ENCODE measurements at regions not wholly inside any gene's neighbourhood (a gene's known extent, or its start where the extent isn't known, plus 50 kb on each side); places are given as distances from the start of the nearest gene placed in this dataset.

DNA sequence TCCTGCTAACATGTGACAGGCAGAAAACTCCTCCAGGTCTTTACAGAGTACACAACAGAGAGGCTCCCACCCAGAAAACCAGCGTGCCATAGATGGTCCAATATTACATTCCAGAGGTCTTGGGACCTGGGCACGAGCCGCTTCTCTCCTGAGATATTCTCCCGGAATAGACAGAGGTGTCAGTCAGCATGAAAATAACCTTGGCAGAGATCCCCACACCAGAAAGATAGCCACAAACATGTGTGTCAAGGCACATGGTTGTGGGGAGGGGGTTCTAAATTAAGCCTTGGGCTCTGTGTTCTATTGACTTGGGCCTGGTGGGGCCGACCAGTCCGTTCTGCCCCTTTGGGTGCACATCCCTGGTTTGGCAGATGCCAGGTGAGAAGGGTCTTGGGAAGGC lies 78.4 kb downstream of the BOD1 start:
- Histone ChIP-seq H3K27me3 (no peaks in the 10 kb centered on the region), H3K4me3 (no peak overlapping the region), H3K4me1 (no peaks in the 10 kb centered on the region), H3F3A (ENCODE audit: low read depth) (no peaks in the 10 kb centered on the region), H3K4me2 (no peak overlapping the region), H3K9ac (no peak overlapping the region), H2AFZ (replicated peaks) (no peak overlapping the region), H3K9me3 (ENCODE audit: low read depth) (no peaks in the 10 kb centered on the region), H4K20me1 (ENCODE audit: low read depth) (no peaks in the 10 kb centered on the region), H3K27ac (no peak overlapping the region), H3K36me3 (no peaks in the 10 kb centered on the region), H3K79me2 (ENCODE audit: low read depth) (no peaks in the 10 kb centered on the region)
- no peak for DNase-seq (ENCODE audit: low spot score)
- Mint-ChIP-seq H3K4me3 (no peak overlapping the region), H3K9me3 (no peaks in the 10 kb centered on the region), H3K27me3 (ENCODE audit: insufficient read depth, low read depth) (peaks cover 15% of the 10 kb centered on the region), H3K36me3 (no peaks in the 10 kb centered on the region), H3K27ac (no peak overlapping the region), H3K4me1 (no peaks in the 10 kb centered on the region)
- TF ChIP-seq EZH2phosphoT487 (IDR thresholded peaks at IDR 0.05) (no peak), EZH2 (IDR thresholded peaks at IDR 0.05) (no peak)
- TF ChIP-seq, protein P1, sequence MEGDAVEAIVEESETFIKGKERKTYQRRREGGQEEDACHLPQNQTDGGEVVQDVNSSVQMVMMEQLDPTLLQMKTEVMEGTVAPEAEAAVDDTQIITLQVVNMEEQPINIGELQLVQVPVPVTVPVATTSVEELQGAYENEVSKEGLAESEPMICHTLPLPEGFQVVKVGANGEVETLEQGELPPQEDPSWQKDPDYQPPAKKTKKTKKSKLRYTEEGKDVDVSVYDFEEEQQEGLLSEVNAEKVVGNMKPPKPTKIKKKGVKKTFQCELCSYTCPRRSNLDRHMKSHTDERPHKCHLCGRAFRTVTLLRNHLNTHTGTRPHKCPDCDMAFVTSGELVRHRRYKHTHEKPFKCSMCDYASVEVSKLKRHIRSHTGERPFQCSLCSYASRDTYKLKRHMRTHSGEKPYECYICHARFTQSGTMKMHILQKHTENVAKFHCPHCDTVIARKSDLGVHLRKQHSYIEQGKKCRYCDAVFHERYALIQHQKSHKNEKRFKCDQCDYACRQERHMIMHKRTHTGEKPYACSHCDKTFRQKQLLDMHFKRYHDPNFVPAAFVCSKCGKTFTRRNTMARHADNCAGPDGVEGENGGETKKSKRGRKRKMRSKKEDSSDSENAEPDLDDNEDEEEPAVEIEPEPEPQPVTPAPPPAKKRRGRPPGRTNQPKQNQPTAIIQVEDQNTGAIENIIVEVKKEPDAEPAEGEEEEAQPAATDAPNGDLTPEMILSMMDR (IDR thresholded peaks at IDR 0.05), result no peak

DNA sequence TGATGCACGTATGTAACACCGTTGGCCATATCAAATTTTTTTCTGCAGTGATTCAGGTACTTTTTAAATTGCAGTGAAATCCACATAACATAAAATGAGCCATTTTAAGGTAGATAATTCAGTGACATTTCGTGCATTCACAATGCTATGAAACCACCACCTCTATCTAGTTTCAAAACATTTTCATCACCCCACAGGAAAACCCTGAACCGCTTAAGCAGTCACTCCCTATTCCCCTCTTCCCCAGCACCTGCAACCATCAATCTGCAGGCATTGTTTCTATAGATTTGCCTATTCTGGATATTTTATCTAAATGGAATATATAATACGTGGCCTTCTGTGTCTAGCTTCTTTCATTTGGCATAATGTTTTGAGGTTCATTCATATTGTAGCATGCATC lies 79.2 kb downstream of the BOD1 start:
- Histone ChIP-seq H2AFZ (replicated peaks) (no peak overlapping the region), H3K27ac (no peak overlapping the region), H3K9ac (no peak overlapping the region), H3F3A (ENCODE audit: low read depth) (no peaks in the 10 kb centered on the region), H3K4me2 (no peak overlapping the region), H3K27me3 (no peaks in the 10 kb centered on the region), H3K4me1 (no peaks in the 10 kb centered on the region), H4K20me1 (ENCODE audit: low read depth) (no peaks in the 10 kb centered on the region), H3K4me3 (no peak overlapping the region), H3K79me2 (ENCODE audit: low read depth) (no peaks in the 10 kb centered on the region), H3K9me3 (ENCODE audit: low read depth) (no peaks in the 10 kb centered on the region), H3K36me3 (no peaks in the 10 kb centered on the region)
- Mint-ChIP-seq H3K27me3 (ENCODE audit: insufficient read depth, low read depth) (peaks cover 15% of the 10 kb centered on the region), H3K27ac (no peak overlapping the region), H3K4me3 (no peak overlapping the region), H3K36me3 (no peaks in the 10 kb centered on the region), H3K9me3 (no peaks in the 10 kb centered on the region), H3K4me1 (no peaks in the 10 kb centered on the region)
- no peak for DNase-seq (ENCODE audit: low spot score)
- TF ChIP-seq, protein P1 (IDR thresholded peaks at IDR 0.05), result no peak
- TF ChIP-seq EZH2phosphoT487 (IDR thresholded peaks at IDR 0.05) (no peak), EZH2 (IDR thresholded peaks at IDR 0.05) (no peak)

DNA sequence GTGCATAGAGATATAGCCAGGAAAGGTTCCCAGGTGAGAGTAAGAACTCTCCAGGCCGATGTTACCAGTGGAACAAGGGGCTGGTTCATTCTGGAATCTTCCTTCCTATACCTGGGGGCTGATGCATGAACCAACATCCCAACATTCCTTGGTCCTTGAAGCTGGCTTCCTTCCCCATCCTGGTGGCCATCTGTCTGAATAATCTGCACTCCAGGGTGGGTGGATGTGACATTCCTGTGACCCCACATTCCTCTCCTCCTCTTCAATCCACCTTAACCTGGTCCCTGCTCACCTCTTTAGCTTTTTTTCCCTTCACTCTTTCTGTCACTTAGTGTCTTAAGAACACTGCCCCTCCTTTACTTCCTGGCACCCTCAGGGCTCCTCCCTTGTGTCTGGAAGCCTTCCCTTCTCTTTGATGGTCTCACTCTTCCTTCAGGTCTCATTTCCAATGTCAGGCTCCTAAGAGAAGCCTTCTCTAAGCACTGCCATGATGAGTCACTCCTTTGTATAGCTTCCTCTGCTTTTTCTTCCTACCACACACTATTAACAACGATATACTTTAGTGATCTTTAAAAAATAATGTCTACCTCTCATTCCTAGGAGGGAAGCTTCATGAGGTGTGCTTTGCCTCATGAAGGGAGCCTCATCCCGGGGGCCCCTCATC lies 80.3 kb downstream of the BOD1 start:
- H3K9me3 Mint-ChIP-seq, result no peaks in the 10 kb centered on the region
- no peak overlapping the region for H3K4me3 Mint-ChIP-seq
- H3K4me1 Mint-ChIP-seq, result no peaks in the 10 kb centered on the region
- Histone ChIP-seq H2AFZ (replicated peaks) (no peak overlapping the region), H3K4me3 (no peak overlapping the region), H3K9ac (no peak overlapping the region), H3K4me2 (no peak overlapping the region), H4K20me1 (ENCODE audit: low read depth) (no peaks in the 10 kb centered on the region), H3K27me3 (no peaks in the 10 kb centered on the region), H3K36me3 (no peaks in the 10 kb centered on the region), H3K9me3 (ENCODE audit: low read depth) (no peaks in the 10 kb centered on the region), H3K27ac (no peak overlapping the region), H3F3A (ENCODE audit: low read depth) (no peaks in the 10 kb centered on the region), H3K4me1 (no peaks in the 10 kb centered on the region), H3K79me2 (ENCODE audit: low read depth) (no peaks in the 10 kb centered on the region)
- TF ChIP-seq, protein P1 (IDR thresholded peaks at IDR 0.05), result no peak
- TF ChIP-seq EZH2 (IDR thresholded peaks at IDR 0.05) (no peak), EZH2phosphoT487 (IDR thresholded peaks at IDR 0.05) (no peak)
- no peaks in the 10 kb centered on the region for H3K36me3 Mint-ChIP-seq
- no peak for DNase-seq (ENCODE audit: low spot score)
- H3K27ac Mint-ChIP-seq, result no peak overlapping the region
- H3K27me3 Mint-ChIP-seq (ENCODE audit: insufficient read depth, low read depth), result peaks cover 15% of the 10 kb centered on the region

Data from neural progenitor cell (in vitro differentiated cells).